ENCODE measurements at regions not wholly inside any gene's neighbourhood (a gene's known extent, or its start where the extent isn't known, plus 50 kb on each side); places are given as distances from the start of the nearest gene placed in this dataset.

DNA sequence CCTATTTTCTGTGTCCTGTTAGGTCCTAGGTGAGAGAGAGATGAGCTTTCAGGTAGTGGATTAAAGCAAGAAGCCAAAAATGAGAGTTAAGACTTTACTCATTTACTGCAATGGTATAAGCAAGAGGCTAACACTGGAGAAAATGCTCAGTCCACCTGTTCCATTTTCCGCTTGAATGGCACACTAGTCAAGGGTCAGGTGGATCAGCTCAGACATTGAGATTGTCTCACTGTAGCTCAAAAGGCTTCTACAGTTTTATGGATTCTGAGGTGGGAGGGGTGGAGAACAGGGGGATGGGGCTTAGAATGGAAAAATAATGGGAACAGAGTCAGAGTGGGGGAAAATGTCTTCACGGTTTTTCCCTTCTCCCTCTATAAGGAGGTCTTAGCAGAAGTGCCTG lies 57.3 kb upstream of the MUCL1 start:
- TF ChIP-seq, protein P1, sequence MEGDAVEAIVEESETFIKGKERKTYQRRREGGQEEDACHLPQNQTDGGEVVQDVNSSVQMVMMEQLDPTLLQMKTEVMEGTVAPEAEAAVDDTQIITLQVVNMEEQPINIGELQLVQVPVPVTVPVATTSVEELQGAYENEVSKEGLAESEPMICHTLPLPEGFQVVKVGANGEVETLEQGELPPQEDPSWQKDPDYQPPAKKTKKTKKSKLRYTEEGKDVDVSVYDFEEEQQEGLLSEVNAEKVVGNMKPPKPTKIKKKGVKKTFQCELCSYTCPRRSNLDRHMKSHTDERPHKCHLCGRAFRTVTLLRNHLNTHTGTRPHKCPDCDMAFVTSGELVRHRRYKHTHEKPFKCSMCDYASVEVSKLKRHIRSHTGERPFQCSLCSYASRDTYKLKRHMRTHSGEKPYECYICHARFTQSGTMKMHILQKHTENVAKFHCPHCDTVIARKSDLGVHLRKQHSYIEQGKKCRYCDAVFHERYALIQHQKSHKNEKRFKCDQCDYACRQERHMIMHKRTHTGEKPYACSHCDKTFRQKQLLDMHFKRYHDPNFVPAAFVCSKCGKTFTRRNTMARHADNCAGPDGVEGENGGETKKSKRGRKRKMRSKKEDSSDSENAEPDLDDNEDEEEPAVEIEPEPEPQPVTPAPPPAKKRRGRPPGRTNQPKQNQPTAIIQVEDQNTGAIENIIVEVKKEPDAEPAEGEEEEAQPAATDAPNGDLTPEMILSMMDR (IDR thresholded peaks at IDR 0.05): no peak
- TF ChIP-seq POLR2A (IDR thresholded peaks at IDR 0.05): no peak
